HS-27A (cell line): ENCODE measurements at regions not wholly inside any gene's neighbourhood (a gene's known extent, or its start where the extent isn't known, plus 50 kb on each side); places are given as distances from the start of the nearest gene placed in this dataset.

Source experiments
- DNase-seq: peaks from one replicate; pipeline ENCODE4 v3.0.0-alpha.2; 2012; ENCODE audit warnings: low read depth, missing footprints

- no peak for DNase-seq
Observed at GRCh38 chr12:85352016-85352415, 72.0 kb downstream of the ALX1 start.

DNA sequence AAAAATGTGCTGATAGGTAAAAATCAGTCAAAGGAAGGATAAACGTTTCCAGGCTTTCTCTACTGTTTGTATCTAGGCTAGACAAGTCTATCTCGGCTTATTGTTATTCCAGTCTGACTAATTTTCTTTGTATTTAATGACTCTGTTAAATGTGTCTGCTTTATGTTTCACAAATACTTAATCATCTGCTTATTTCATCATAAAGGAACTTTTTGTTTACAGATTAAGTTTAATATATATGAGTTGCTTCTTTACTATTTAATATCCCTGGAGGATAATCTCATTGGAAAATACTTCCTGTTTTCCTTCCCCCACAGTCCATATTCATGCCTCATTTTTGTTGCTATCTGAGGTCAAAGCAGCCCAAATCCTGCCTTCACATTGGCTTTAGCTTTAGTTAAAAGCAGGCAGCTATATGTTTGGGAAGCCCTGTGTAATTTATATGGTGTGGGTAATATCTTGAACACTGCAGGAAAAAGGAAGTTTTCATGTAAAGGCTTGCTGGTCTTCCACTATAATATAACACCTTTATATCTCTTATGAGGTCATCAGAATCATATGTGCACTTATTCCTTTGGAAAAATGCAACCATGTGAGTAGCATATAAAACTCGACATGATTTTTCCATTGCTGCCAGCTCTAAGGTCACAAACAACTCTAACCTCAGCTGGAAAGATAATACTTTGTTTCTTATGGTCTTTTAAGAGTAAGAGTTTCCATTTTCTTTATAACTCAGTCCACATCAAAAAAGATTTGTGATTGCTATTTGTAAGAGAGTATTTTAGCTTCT, 76.8 kb downstream of the ALX1 start:
- no peak for DNase-seq

GRCh38 chr12:85357609-85358008, 77.6 kb downstream of the ALX1 start:
- DNase-seq, result no peak

GRCh38 chr12:85358715-85359114, 78.7 kb downstream of the ALX1 start:
- no peak for DNase-seq

DNA sequence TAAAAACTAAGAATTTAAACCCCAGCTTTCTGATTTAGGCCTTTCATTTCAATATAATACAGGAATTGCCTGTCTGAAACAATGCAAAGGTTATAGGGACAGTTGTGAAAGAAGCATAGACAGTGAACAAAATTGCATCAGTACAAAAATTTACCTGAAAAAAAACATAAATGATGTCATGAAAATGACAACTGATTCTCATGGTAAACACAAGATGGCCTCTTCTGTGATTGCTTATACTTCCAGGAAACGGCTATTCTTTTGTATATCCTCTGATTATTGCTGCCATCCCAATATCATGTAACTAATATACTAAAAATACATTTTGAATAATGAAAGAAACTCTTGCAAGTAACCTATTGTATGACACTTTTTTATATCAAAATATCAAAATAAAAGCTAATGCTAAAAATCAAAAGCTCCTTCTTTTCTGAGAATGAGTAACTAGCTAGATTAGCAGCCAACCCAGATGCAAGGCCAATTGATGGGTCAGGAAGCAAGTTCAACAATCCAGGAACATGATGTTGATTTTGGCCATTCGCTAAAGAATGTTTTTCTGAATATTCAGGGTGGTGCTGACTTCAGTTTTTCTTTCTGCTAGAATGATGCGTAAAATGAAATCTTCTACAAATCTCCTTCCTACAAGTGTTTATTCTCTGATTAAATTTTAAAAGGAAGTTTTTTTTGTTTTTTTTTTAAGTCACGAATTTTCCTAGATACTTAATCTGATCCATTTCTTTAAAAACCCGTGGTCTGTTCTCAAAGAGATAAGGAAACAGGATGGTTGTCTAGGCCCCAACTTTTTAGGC, 83.6 kb downstream of the ALX1 start:
- no peak for DNase-seq

DNA sequence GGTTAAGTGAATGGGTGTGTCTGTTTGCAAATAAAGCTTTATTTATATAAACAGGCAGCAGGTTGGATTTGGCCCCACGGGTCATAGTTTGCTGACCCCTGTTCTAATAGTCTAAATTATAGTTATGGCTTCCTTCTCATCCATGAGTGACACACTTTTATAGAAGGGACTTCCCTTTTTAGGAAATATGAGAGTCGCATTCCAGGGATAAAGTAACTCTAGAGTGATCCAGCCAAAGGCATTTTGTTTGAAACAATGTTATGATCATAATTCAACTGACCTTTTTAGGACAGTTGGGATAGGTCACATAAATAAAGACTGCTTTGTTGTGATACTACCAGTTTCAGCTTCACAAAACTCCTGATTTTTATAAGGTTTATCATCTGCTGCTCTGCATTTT, 87.9 kb downstream of the ALX1 start:
- no peak for DNase-seq

GRCh38 chr12:85369365-85370154, 89.5 kb downstream of the ALX1 start:
- DNase-seq, result no peak

GRCh38 chr12:85373045-85373444, 93.0 kb downstream of the ALX1 start:
- no peak for DNase-seq

DNA sequence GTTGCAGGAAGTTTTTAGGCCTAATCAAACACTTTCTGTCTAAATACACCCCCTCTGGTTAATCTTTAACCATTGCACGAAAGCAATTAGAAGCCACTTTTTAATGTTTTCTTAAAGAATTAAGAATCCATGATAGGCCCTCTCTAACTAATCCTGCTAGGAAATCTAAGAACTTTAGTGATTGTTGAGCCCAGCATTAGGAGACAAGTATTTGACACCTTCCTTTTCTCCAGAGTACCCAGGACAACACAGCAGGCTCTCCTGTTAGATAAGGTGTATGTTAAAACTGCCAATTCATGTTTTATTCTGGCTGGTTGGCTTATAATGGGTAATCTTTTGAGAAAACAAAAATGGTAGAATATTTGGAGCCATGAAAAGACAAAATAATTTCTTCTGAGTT, 95.0 kb downstream of the ALX1 start:
- no peak for DNase-seq

- DNase-seq, result no peak
Observed at GRCh38 chr12:85385406-85385805, 105.4 kb downstream of the ALX1 start.

- DNase-seq, result no peak
Observed at GRCh38 chr12:85390266-85390665, 110.2 kb downstream of the ALX1 start.

- DNase-seq, result no peak
Observed at GRCh38 chr12:85392508-85392907, 112.5 kb downstream of the ALX1 start.

- no peak for DNase-seq
Observed at GRCh38 chr12:85393606-85394005, 113.6 kb downstream of the ALX1 start.

- no peak for DNase-seq
Observed at GRCh38 chr12:85394065-85394464, 114.0 kb downstream of the ALX1 start.

DNA sequence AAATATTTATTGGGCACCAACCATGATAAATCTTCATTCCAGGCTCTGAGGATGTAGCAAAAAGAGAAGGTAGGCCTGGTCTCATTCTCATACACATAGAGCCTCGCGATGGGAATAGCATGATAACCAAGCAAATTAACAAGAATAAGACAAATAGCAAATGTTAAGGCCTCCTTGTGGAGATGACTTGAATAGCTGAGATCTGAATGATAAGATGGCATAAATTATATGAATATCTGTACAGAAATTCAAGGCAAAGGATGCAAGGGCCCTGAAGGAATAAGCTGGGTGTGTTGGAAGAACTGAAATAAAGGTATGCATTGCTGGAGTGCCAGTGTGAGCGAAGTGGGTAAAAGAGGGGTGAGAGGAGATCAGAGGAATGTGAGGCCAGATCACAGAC, 114.8 kb downstream of the ALX1 start:
- no peak for DNase-seq

DNA sequence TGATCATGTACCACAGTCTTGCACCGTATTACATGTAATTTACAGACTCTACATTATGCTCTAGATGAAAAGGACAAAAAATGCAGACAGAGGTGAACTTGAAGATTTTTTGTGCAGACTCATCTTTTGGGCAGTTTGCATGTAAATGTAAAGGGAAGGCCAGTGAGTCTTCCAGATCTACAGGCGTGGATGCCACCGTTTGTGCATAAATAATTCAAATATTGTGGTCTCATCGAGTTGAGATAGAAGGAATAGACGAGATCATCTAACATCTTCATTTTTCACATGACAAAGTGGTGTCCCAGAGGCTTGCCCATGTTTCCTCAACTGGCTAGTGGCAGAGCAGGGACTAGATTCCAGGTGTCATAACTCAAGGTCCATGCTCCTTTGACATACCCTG, 125.2 kb downstream of the ALX1 start:
- DNase-seq, result no peak

DNA sequence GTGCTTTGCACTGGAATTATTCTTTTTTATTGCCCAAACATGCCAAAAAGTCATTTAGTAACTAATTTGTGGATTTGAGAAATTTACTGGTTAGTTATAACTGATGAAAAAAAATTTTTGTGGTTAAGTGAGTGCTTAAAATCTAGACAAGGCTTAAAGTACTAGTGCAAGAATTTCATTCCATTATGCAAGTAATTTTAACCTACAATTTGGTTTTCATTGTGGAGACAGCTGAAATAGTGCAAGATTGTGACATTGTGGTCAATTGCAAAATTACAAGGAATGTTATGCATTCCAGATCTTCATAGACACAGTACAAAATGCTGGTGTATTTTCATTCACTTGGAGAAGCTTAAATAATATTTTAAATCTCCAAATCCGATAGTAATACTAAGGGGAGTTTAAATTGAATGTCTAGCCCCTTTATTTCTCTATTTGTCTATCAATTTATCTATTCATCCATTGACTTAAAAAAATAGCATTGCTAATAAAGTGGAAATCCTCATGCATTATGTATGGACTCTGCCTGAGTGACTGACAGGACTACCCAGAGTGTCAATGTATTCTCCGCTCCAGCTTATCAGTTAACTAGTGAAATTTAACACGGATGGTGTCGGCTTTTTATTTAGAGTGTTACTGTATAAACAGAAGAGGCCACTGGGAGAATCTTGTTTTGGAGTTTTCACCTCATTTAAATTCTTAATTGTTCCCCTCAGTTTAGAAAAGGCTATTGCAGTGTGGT, 125.9 kb downstream of the ALX1 start:
- no peak for DNase-seq

DNA sequence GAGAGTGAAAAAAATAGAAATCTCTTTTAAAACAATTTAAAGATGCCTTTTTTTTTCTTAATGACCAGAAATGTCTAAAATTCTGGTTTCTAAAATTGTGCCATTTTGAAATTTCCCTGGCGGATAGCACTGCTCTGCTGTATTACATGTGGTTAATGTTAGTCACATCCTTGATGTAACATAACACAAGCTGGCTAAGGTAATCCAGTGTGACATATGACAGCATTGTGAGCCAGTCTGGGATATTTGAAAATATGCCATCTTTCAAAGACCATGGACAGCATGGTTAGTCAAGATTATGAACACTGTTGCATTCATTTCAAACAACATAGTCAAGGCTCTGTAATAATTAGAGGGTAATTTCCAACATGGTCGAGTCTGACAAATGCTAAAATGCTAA, 133.2 kb downstream of the ALX1 start:
- DNase-seq, result no peak

- no peak for DNase-seq
Observed at GRCh38 chr12:85422762-85423161, 142.7 kb downstream of the ALX1 start.

GRCh38 chr12:85423947-85424346, 143.9 kb downstream of the ALX1 start:
- DNase-seq, result no peak

- DNase-seq, result no peak
Observed at GRCh38 chr12:85424581-85425348, 144.7 kb downstream of the ALX1 start.

DNA sequence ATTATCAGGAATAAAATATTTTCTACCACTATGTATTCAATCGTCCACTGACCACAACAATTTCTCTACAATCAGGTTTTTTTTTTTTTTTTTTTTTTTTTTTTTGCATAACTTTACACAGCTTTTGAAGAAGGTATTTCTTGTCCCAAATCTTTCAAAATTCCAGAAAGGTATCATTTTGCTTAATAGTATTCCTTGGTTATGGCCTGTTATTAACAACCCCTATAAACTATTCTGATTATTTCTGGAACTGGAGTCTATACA, 145.3 kb downstream of the ALX1 start:
- DNase-seq, result no peak
